ENCODE measurements at regions not wholly inside any gene's neighbourhood (a gene's known extent, or its start where the extent isn't known, plus 50 kb on each side); places are given as distances from the start of the nearest gene placed in this dataset.

DNA sequence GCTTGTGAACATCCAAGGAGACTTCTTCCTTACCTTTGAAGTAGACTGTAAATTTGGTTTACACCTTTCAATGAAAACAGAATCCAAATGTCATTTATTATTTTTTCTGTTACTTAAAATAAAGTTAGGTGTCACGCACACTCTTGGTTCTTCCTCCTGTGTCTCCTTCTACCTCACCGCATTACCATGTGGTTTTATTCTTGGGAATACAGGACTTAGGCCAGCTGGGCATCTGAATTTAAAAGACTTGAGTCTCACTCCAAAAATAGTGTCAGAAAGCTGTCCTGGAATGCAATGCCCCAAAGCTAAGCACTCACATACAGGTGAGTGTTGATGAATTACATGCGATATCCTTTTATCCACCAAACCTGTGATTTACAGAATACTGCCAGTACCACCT is 66.4 kb downstream of the MAF start:
- no peak for FAIRE-seq
- H3K9ac ChIP-seq (ENCODE audit: control insufficient read depth, extremely low read depth, insufficient read depth, low read length), result no peak overlapping the region
- no peaks in the 10 kb centered on the region for H4K20me1 ChIP-seq (ENCODE audit: control insufficient read depth, extremely low read depth, insufficient read depth, low read length)
- no peaks in the 10 kb centered on the region for H3K79me2 ChIP-seq (ENCODE audit: control insufficient read depth, insufficient read depth, low read length)
- no peak overlapping the region for H2AFZ ChIP-seq (ENCODE audit: control insufficient read depth, low read length)
- H3K4me2 ChIP-seq (ENCODE audit: control insufficient read depth, extremely low read depth, insufficient read depth, low read depth, low read length), result no peak overlapping the region
- no peaks in the 10 kb centered on the region for H3K9me3 ChIP-seq (ENCODE audit: control insufficient read depth, low read depth, low read length)
- no peak overlapping the region for H3K4me3 ChIP-seq (ENCODE audit: control insufficient read depth in 2 of 3, extremely low read depth in 1 of 3, insufficient read depth in 2 of 3, low read depth in 1 of 3, low read length in 3 of 3)
- DNase-seq (ENCODE audit: low read depth, low spot score), result no peak
- no peak for TF ChIP-seq EZH2 (IDR thresholded peaks at IDR 0.05; ENCODE audit: low read length)
- TF ChIP-seq CTCF (optimal IDR thresholded peaks at IDR 0.05 in 1 of 3, IDR thresholded peaks at IDR 0.05 in 1 of 3, conservative IDR thresholded peaks at IDR 0.05 in 1 of 3; ENCODE audit: extremely low read depth in 1 of 3, insufficient read depth in 2 of 3, low read length in 3 of 3), result no peak
- H3K36me3 ChIP-seq (ENCODE audit: control insufficient read depth in 2 of 2, extremely low read depth in 1 of 2, insufficient read depth in 2 of 2, low read length in 2 of 2), result no peaks in the 10 kb centered on the region
- H3K27ac ChIP-seq (ENCODE audit: control insufficient read depth, insufficient read depth, low read length), result no peak overlapping the region
- H3K4me1 ChIP-seq (ENCODE audit: control insufficient read depth, extremely low read depth, insufficient read depth, low read length), result no peaks in the 10 kb centered on the region
- no peaks in the 10 kb centered on the region for H3K9me1 ChIP-seq (ENCODE audit: control insufficient read depth, extremely low read depth, insufficient read depth, low read length)
- H3K27me3 ChIP-seq (ENCODE audit: control insufficient read depth, extremely low read depth, insufficient read depth, low read length), result no peaks in the 10 kb centered on the region
- dilution Hi-C loops (cut with MboI; ENCODE audit: extremely low pct_ligation_motif_present, low sequenced_read_pairs), result no loop called here

- no peak for TF ChIP-seq CTCF (optimal IDR thresholded peaks at IDR 0.05 in 1 of 3, IDR thresholded peaks at IDR 0.05 in 1 of 3, conservative IDR thresholded peaks at IDR 0.05 in 1 of 3; ENCODE audit: extremely low read depth in 1 of 3, insufficient read depth in 2 of 3, low read length in 3 of 3)
- TF ChIP-seq EZH2 (IDR thresholded peaks at IDR 0.05; ENCODE audit: low read length), result no peak
- no peak overlapping the region for H2AFZ ChIP-seq (ENCODE audit: control insufficient read depth, low read length)
- no peak overlapping the region for H3K4me2 ChIP-seq (ENCODE audit: control insufficient read depth, extremely low read depth, insufficient read depth, low read depth, low read length)
- H3K79me2 ChIP-seq (ENCODE audit: control insufficient read depth, insufficient read depth, low read length), result no peaks in the 10 kb centered on the region
- FAIRE-seq, result no peak
- dilution Hi-C loops (cut with MboI; ENCODE audit: extremely low pct_ligation_motif_present, low sequenced_read_pairs), result no loop called here
- no peak overlapping the region for H3K9ac ChIP-seq (ENCODE audit: control insufficient read depth, extremely low read depth, insufficient read depth, low read length)
- H3K4me1 ChIP-seq (ENCODE audit: control insufficient read depth, extremely low read depth, insufficient read depth, low read length), result no peaks in the 10 kb centered on the region
- H3K9me3 ChIP-seq (ENCODE audit: control insufficient read depth, low read depth, low read length), result no peaks in the 10 kb centered on the region
- H3K27ac ChIP-seq (ENCODE audit: control insufficient read depth, insufficient read depth, low read length), result no peak overlapping the region
- H3K9me1 ChIP-seq (ENCODE audit: control insufficient read depth, extremely low read depth, insufficient read depth, low read length), result no peaks in the 10 kb centered on the region
- no peaks in the 10 kb centered on the region for H3K27me3 ChIP-seq (ENCODE audit: control insufficient read depth, extremely low read depth, insufficient read depth, low read length)
- H3K4me3 ChIP-seq (ENCODE audit: control insufficient read depth in 2 of 3, extremely low read depth in 1 of 3, insufficient read depth in 2 of 3, low read depth in 1 of 3, low read length in 3 of 3), result no peak overlapping the region
- DNase-seq (ENCODE audit: low read depth, low spot score), result no peak
- no peaks in the 10 kb centered on the region for H4K20me1 ChIP-seq (ENCODE audit: control insufficient read depth, extremely low read depth, insufficient read depth, low read length)
- no peaks in the 10 kb centered on the region for H3K36me3 ChIP-seq (ENCODE audit: control insufficient read depth in 2 of 2, extremely low read depth in 1 of 2, insufficient read depth in 2 of 2, low read length in 2 of 2)
Measured at GRCh38 chr16:79533292-79533691, 67.2 kb downstream of the MAF start.

Data from keratinocyte (primary cell).